ENCODE measurements at regions not wholly inside any gene's neighbourhood (a gene's known extent, or its start where the extent isn't known, plus 50 kb on each side); places are given as distances from the start of the nearest gene placed in this dataset.

GRCh38 chr1:21366288-21366687 lies 73.6 kb upstream of the NBPF3 start (continued):
- TF ChIP-seq ZNF518A (tag by site-specific recombination; conservative IDR thresholded peaks at IDR 0.05; ENCODE audit: low read depth) (no peak), ZNF707 (tag by site-specific recombination; IDR thresholded peaks at IDR 0.05) (no peak), ZNF362 (tag by site-specific recombination; IDR thresholded peaks at IDR 0.05) (no peak), ZNF132 (tag by site-specific recombination; IDR thresholded peaks at IDR 0.05; ENCODE audit: borderline replicate concordance) (no peak), GLI4 (tag by site-specific recombination; IDR thresholded peaks at IDR 0.05) (no peak)

- no peaks in the 10 kb centered on the region for H3K9me3 ChIP-seq (ENCODE audit: control insufficient read depth, insufficient read depth, low read depth, low read length)
- POLR2A ChIA-PET: no interaction called here
- no peaks in the 10 kb centered on the region for H3K4me1 ChIP-seq (ENCODE audit: control insufficient read depth, insufficient read depth, low read length)
- CTCF ChIA-PET: interaction anchor here (0.6 to 8.6 kb wide), 10 partner anchors 28 to 170 kb away, joined by 3 to 256 read pairs (median 6); no protein-coding TSS in a partner anchor
- H3K27ac ChIP-seq (ENCODE audit: extremely low read depth, low read depth, low read length): no peak overlapping the region
- H3K4me3 ChIP-seq (ENCODE audit: low read depth, low read length): no peak overlapping the region
- H3K36me3 ChIP-seq (ENCODE audit: control insufficient read depth in 2 of 2, insufficient read depth in 1 of 2, low read length in 2 of 2): no peaks in the 10 kb centered on the region
- no peak for TF ChIP-seq KLF8 (tag by site-specific recombination; IDR thresholded peaks at IDR 0.05)
- TF ChIP-seq TCF7L2 (IDR thresholded peaks at IDR 0.05; ENCODE audit: borderline replicate concordance, low read depth, low read length): no peak
- no peak for TF ChIP-seq ZNF280D (tag by site-specific recombination; IDR thresholded peaks at IDR 0.05)
- no peak for TF ChIP-seq ZNF366 (tag by site-specific recombination; conservative IDR thresholded peaks at IDR 0.05)
- no peak for TF ChIP-seq ZNF19 (tag by site-specific recombination; IDR thresholded peaks at IDR 0.05; ENCODE audit: low read depth)
- TF ChIP-seq ZNF558 (tag by site-specific recombination; IDR thresholded peaks at IDR 0.05): no peak
- TF ChIP-seq GLI2 (tag by site-specific recombination; IDR thresholded peaks at IDR 0.05; ENCODE audit: borderline replicate concordance, low read depth): no peak
- TF ChIP-seq ZNF624 (tag by site-specific recombination; IDR thresholded peaks at IDR 0.05): no peak
- TF ChIP-seq SP3 (tag by site-specific recombination; IDR thresholded peaks at IDR 0.05): no peak
- TF ChIP-seq GLIS2 (tag by site-specific recombination; IDR thresholded peaks at IDR 0.05): no peak
- TF ChIP-seq ZSCAN5A (tag by site-specific recombination; IDR thresholded peaks at IDR 0.05): no peak
- TF ChIP-seq ZNF544 (tag by site-specific recombination; IDR thresholded peaks at IDR 0.05): no peak
- no peak for TF ChIP-seq YY2 (tag by site-specific recombination; IDR thresholded peaks at IDR 0.05)
- no peak for TF ChIP-seq ZNF677 (tag by site-specific recombination; IDR thresholded peaks at IDR 0.05)
- TF ChIP-seq ZNF513 (tag by site-specific recombination; IDR thresholded peaks at IDR 0.05): no peak
- TF ChIP-seq ZBTB21 (tag by site-specific recombination; IDR thresholded peaks at IDR 0.05): no peak
- TF ChIP-seq ZNF785 (tag by site-specific recombination; IDR thresholded peaks at IDR 0.05): no peak
- TF ChIP-seq ZNF449 (tag by site-specific recombination; IDR thresholded peaks at IDR 0.05): no peak
- no peak for TF ChIP-seq FEZF1 (tag by site-specific recombination; IDR thresholded peaks at IDR 0.05)
Observed at GRCh38 chr1:21365036-21365435, 74.8 kb upstream of the ECE1 start.

All from HEK293 (cell line).